RWPE2 (cell line): ENCODE measurements at regions not wholly inside any gene's neighbourhood (a gene's known extent, or its start where the extent isn't known, plus 50 kb on each side); places are given as distances from the start of the nearest gene placed in this dataset.
A peak's percentile ranks its signal among the peaks of the same experiment; 100 is the strongest.
"Not testable (repeated sequence)": the region's sequence is repeated elsewhere in the genome, so short reads cannot be mapped to it uniquely, and the experiment has no call there.

Source experiments
- ATAC-seq: fragments of 200-7000 bp; cut with Tn5 transposase; 3 replicates; pipeline ENCODE4 v1.9.1; 2021; ENCODE audit warnings: low read depth
- DNase-seq: peaks from one replicate; pipeline ENCODE4 v3.0.0-alpha.2; 2020; ENCODE audit warnings: low spot score
- H3K27ac ChIP-seq: fragments of 450-650 bp; 2 replicates; pipeline ENCODE4 v1.5.1; 2017; ENCODE audit warnings: mild to moderate bottlenecking; ENCODE audit not compliant: poor library complexity, severe bottlenecking
- H3K27me3 ChIP-seq: fragments of 250-450 bp; sonication (Bioruptor Pico); 2 replicates; pipeline ENCODE4 v1.5.1; 2021; ENCODE audit warnings: mild to moderate bottlenecking, moderate library complexity; ENCODE audit not compliant: insufficient read depth, poor library complexity, severe bottlenecking
- H3K36me3 ChIP-seq: fragments of 250-450 bp; sonication (Bioruptor Pico); 2 replicates; pipeline ENCODE4 v1.5.1; 2020; ENCODE audit warnings: low read depth, mild to moderate bottlenecking, moderate library complexity
- H3K4me1 ChIP-seq: fragments of 250-450 bp; sonication (Bioruptor Pico); 2 replicates; pipeline ENCODE4 v1.5.1; 2021; ENCODE audit warnings: mild to moderate bottlenecking, moderate library complexity; ENCODE audit not compliant: insufficient read depth, poor library complexity, severe bottlenecking
- H3K4me3 ChIP-seq: fragments of 250-450 bp; sonication (Bioruptor Pico); 2 replicates; pipeline ENCODE4 v1.5.1; 2021; ENCODE audit warnings: mild to moderate bottlenecking, moderate library complexity; ENCODE audit not compliant: severe bottlenecking
- H3K9me3 ChIP-seq: fragments of 250-450 bp; sonication (Bioruptor Pico); 2 replicates; pipeline ENCODE4 v1.5.1; 2021; ENCODE audit warnings: mild to moderate bottlenecking, moderate library complexity; ENCODE audit not compliant: severe bottlenecking
- TF ChIP-seq, protein P1 (sequence below): fragments of 450-650 bp; IDR thresholded peaks from one replicate; pipeline ENCODE4 v1.5.1; 2017; ENCODE audit warnings: mild to moderate bottlenecking, moderate library complexity; ENCODE audit not compliant: poor library complexity, severe bottlenecking

DNA sequence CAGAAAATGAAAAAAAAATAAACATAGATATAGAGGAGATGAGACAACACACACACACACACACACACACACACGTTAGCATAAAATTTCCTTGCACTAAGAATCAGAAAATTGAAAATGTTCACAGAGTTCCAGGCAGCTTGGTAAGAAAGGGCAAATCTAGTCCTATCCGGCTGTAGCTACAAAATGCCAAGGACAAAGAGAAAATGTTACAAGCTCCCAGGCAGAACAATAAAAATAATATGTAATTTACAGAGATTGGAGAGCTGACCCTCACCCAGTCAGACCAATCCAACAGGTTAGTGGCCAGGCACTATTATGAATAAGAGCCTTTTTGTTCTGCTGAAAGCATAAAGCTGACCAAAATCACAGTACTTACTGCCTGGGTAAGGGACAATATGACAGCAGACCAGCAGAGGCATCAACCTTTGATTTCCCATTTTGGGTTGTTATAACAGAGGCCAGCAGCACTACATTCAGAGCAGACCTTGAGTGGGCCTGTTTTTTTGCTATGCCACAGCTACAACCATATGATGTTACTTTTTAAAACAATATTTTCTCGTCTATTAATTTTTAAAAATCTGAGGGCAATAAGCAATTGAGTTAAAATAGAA, 892.6 kb downstream of the TAF11L14 start:
- H3K4me1 ChIP-seq, result no peaks in the 10 kb centered on the region
- H3K9me3 ChIP-seq, result no peaks in the 10 kb centered on the region
- no peak overlapping the region for H3K4me3 ChIP-seq
- H3K27me3 ChIP-seq, result no peaks in the 10 kb centered on the region
- no peak overlapping the region for H3K27ac ChIP-seq
- TF ChIP-seq, protein P1, sequence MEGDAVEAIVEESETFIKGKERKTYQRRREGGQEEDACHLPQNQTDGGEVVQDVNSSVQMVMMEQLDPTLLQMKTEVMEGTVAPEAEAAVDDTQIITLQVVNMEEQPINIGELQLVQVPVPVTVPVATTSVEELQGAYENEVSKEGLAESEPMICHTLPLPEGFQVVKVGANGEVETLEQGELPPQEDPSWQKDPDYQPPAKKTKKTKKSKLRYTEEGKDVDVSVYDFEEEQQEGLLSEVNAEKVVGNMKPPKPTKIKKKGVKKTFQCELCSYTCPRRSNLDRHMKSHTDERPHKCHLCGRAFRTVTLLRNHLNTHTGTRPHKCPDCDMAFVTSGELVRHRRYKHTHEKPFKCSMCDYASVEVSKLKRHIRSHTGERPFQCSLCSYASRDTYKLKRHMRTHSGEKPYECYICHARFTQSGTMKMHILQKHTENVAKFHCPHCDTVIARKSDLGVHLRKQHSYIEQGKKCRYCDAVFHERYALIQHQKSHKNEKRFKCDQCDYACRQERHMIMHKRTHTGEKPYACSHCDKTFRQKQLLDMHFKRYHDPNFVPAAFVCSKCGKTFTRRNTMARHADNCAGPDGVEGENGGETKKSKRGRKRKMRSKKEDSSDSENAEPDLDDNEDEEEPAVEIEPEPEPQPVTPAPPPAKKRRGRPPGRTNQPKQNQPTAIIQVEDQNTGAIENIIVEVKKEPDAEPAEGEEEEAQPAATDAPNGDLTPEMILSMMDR, result no peak
- H3K36me3 ChIP-seq, result no peaks in the 10 kb centered on the region
- no peak for DNase-seq
- peak; percentile 27; the same call in 2 of the 3 replicates for ATAC-seq

DNA sequence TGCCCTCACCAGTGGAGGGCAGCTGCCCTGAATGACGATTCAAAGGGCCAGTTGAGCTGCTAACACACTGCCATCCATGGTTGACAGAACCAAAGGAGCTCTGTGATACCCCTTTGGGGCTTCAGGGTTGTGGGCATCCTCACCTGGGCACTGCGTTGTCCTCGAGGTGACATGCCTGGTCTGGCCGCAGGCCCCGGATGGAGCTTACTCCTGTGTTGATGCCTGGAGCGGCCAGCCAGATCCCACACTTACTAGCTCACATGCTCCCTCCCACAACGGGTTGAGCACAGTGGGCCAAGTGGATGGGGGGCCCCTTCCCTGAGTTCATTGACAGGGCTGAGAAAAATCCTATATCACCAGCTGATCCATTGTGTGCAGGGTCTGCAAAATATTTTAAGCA, 898.9 kb downstream of the TAF11L14 start:
- ATAC-seq (no peak), DNase-seq (no peak)
- Histone ChIP-seq H3K4me1 (no peaks in the 10 kb centered on the region), H3K27me3 (no peaks in the 10 kb centered on the region), H3K27ac (no peak overlapping the region), H3K4me3 (no peak overlapping the region), H3K36me3 (no peaks in the 10 kb centered on the region), H3K9me3 (no peaks in the 10 kb centered on the region)
- TF ChIP-seq, protein P1, result no peak

- H3K27ac ChIP-seq, result no peak overlapping the region
- H3K9me3 ChIP-seq, result no peaks in the 10 kb centered on the region
- DNase-seq, result no peak
- no peaks in the 10 kb centered on the region for H3K36me3 ChIP-seq
- ATAC-seq, result no peak
- H3K27me3 ChIP-seq, result no peaks in the 10 kb centered on the region
- no peak overlapping the region for H3K4me3 ChIP-seq
- H3K4me1 ChIP-seq, result no peaks in the 10 kb centered on the region
- TF ChIP-seq, protein P1, result no peak
Measured at GRCh38 chr5:18534119-18534518, 899.9 kb downstream of the TAF11L14 start.

GRCh38 chr5:18535753-18536152, 901.5 kb downstream of the TAF11L14 start:
- not testable (repeated sequence) for ATAC-seq, H3K4me1 ChIP-seq, DNase-seq, H3K27me3 ChIP-seq, H3K9me3 ChIP-seq, H3K27ac ChIP-seq, H3K36me3 ChIP-seq, H3K4me3 ChIP-seq

DNA sequence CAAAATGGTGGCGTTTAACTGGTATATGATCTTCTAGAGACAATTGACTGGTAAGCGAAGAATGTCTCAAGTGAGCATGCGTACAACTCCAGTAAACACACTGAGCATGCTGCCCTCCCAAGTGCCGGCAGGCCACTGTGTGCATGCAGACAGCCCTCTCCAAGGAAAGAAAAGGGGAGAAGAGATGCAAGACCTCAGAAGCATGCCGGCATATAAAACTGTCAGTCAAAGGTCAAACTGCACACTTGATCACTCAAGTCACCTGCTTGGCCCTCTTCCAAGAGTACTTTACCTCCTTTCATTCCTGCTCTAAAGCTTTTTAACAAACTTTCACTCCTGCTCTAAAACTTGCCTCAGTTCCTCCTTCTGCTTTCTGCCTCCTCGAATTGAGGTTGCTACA, 910.2 kb downstream of the TAF11L14 start:
- H3K36me3 ChIP-seq, result no peaks in the 10 kb centered on the region
- no peaks in the 10 kb centered on the region for H3K4me1 ChIP-seq
- H3K27me3 ChIP-seq, result no peaks in the 10 kb centered on the region
- H3K4me3 ChIP-seq, result no peak overlapping the region
- DNase-seq, result no peak
- ATAC-seq, result no peak
- TF ChIP-seq, protein P1, result no peak
- H3K27ac ChIP-seq, result no peak overlapping the region
- no peaks in the 10 kb centered on the region for H3K9me3 ChIP-seq
